GM10266 (cell line): ENCODE measurements at regions not wholly inside any gene's neighbourhood (a gene's known extent, or its start where the extent isn't known, plus 50 kb on each side); places are given as distances from the start of the nearest gene placed in this dataset.

Experiments
- DNase-seq: peaks from one replicate; pipeline ENCODE4 v3.0.0; 2012; ENCODE audit errors: extremely low spot score
- TF ChIP-seq, protein P1 (sequence below): IDR thresholded peaks from 2 replicates; pipeline ENCODE4 v1.5.1; 2012; ENCODE audit warnings: mild to moderate bottlenecking, low read depth; ENCODE audit not compliant: control insufficient read depth, insufficient read depth; ENCODE audit errors: missing control alignments

DNA sequence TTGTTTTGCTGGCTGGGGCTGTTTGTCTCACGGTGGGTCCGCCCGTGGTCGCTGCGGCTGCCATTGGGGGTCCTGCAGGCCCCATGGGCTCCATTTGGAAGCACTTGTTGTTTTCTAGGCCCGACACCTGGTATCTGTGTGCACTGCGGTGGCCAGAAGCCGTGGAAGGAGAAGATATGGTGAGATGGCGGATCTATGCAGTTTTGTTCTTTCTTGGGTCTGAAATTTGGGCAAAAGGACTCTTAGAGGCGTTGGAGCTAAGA lies 109.5 kb upstream of the SHH start:
- TF ChIP-seq, protein P1, sequence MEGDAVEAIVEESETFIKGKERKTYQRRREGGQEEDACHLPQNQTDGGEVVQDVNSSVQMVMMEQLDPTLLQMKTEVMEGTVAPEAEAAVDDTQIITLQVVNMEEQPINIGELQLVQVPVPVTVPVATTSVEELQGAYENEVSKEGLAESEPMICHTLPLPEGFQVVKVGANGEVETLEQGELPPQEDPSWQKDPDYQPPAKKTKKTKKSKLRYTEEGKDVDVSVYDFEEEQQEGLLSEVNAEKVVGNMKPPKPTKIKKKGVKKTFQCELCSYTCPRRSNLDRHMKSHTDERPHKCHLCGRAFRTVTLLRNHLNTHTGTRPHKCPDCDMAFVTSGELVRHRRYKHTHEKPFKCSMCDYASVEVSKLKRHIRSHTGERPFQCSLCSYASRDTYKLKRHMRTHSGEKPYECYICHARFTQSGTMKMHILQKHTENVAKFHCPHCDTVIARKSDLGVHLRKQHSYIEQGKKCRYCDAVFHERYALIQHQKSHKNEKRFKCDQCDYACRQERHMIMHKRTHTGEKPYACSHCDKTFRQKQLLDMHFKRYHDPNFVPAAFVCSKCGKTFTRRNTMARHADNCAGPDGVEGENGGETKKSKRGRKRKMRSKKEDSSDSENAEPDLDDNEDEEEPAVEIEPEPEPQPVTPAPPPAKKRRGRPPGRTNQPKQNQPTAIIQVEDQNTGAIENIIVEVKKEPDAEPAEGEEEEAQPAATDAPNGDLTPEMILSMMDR = no peak
- no peak for DNase-seq

DNA sequence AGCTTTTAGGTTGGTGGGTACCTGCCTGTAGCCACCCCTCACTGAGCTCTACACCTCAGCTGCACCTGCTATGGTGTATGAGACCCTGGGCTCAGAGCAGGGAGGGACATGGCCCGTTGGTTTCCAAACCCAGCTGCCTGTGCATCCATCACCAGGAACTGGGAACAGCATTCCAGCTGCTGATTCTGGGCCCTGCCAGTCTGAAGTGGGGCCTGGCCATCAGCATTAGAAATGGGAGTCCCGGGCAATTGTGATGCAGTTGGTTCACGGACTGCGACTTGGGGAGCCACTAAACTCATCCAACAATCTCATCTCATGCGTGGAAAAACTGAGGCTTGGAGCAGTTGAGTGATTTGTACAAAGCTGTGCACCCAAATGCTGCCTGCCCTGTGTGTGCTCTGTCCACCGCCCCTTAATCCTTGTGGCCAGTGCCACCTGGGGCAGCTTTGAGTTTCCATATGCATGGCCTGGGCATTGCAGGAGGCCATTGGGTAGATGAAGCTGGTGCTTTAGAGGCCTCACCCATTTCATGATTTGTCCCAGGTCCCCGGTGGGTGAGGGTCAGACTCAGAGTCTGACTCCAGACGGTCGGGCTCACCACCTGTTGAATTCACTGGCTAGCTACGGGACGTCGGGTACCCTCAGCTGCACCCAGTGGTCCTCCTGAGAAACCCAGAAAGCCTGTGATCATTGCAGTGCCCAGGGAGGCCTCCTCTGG lies 109.0 kb upstream of the SHH start:
- TF ChIP-seq, protein P1 = no peak
- no peak for DNase-seq

DNA sequence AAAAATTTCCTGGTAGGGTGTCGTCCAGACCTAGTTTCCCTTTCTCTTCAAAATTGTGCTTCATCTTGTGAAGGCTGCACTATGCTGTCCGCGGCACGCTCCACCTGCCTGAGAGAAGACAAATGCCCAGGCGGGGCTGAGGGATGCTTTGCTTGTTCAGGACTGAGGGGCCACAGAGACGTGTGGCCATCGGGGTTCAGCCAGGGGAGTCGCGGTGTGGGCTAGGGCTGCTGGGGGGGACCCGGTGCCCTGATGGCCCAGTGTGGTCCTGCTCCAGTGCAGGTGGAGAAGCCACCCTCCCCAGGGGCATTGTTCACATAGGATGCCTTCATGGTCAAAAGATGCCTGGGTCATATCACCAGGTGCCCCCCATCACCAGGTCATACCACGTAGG lies 107.8 kb upstream of the SHH start:
- TF ChIP-seq, protein P1 = no peak
- DNase-seq = no peak

DNA sequence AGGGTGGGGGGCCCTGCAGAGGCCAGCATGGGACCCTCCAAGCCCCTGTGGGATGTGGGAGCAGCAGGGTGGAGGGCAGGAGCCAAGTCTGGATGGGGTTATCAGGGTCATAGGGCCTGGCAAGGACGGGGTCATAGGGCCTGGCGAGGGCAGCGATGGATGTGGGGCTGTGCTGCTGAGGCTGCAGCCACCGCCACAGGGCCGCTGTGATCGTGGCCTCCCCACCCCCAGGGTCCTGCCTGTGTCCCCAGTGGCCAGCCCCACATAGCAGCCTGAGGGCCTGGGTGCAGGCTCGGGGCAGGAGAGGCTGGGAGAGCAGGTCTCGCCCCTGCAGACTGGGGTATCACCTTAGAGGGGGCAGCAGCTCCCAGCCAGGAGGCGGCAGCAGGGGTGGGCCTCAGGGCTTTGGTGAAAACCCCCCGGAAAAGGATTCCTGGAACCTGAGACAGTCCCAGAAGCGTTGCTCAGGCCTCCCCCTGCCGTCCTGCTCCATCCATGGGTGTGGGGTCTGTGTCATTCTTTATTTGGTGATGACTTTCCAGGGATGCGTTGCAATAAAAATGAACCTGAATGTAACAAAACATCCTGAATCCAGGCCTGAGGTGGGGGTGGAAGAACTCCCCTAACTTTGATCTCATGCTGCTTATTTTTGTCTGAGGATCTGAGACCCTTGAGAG lies 107.3 kb upstream of the SHH start:
- no peak for DNase-seq
- TF ChIP-seq, protein P1 = no peak

DNA sequence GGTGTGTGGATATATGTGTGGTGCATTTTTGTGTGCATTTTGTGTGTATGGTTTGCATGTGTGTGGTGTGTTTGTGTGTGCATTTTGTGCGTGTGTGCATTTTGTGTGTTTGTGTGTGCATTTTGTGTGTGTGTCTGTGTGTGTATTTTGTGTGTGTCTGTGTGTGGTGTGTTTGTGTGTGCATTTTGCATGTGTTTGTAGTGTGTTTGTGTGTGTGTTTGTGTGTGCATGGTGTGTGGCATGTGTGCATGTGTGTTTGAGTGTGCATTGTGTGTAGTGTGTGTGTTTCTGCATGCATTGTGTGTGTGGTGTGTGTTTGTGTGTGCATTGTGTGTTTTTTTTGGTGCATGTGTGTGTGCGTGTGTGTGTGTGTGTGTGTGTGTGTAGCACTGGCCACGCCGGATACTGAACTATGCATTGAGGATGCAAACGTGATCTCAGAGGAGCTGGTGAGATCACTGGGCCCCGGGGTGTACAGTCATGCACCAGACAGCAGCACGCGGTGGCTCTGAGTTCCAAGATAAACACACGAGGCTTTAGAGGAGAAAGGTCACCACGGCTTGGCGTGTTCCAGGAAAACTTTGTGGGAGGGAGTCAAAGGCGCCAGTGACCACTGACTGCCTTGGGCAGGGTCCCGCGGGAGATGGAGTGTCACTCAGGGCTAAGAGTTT lies 106.6 kb upstream of the SHH start:
- TF ChIP-seq, protein P1 = no peak
- DNase-seq = no peak

DNA sequence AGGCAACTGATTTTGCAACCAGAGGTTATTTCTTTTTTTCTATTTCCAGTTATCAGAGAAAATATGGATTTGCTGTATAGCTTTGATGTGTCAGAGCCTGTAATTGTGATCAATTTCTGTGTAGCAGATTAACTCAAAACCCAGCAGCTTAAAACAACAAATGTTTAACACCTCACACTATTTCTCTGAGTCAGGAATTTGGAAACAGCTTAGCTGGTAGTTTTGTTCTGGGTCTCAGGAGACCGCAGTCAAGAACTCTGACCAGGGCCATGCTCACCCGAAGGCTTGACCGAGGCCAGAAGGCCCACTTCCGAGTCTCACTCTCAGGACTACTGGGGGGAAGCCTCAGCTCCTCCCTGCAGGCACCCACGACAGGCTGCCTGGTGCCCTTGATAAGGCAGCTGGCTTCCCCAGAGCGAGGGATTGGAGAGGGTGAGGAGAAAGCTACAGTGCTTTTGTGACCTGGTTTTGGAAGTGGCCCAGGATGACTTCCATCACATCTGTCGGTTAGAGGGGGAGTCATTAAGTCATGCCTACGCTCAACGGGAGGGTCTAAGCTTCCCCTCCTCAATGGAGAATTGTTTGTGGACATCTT lies 105.7 kb upstream of the SHH start:
- TF ChIP-seq, protein P1 = no peak
- no peak for DNase-seq
